ENCODE measurements at regions not wholly inside any gene's neighbourhood (a gene's known extent, or its start where the extent isn't known, plus 50 kb on each side); places are given as distances from the start of the nearest gene placed in this dataset.

DNA sequence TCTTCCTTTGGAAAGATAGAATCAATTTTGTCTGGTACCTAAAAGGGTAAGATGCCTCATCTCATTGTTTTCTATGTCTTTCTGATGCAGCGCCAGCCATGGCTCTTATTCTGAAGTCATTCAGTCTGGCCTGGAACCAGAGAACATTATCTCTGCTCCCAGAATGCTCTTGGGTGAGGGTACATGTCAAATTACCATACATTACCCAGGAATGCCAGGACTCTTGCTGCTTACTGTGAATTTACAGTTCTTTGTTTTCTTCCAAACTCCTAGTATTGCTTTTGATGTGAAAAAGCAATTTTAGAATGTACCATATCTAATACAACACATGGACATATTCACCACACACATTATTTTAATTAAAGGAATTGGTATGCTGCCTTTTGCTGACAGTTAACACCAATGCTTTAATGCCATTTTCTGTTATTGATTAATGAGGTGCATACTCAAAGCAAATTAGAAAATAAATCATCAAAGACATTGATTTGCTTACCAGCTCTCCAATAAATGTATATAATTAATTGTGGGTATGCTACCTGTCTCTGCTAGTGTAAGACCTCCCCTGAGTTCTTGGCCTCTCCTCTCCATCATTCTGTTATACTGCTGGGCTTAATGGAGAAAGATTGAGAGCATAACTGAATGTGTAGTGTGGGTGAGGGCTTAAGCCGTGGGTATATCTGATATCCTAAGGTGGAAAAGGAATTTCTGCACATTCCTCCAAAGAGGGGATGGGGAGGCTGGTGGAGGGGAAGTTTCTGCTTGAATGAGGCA is 337.7 kb downstream of the C12orf75 start:
- ATAC-seq (no peak), DNase-seq (ENCODE audit: low spot score) (no peak), FAIRE-seq (no peak)
- TF ChIP-seq MYC (CRISPR knock-in tag; IDR thresholded peaks at IDR 0.05; ENCODE audit: borderline replicate concordance) (no peak), ZNF207 (IDR thresholded peaks at IDR 0.05; ENCODE audit: borderline replicate concordance) (no peak), ZNF607 (CRISPR knock-in tag; IDR thresholded peaks at IDR 0.05; ENCODE audit: borderline replicate concordance) (no peak), PAX8 (CRISPR knock-in tag; IDR thresholded peaks at IDR 0.05; ENCODE audit: borderline replicate concordance) (no peak), MEIS1 (CRISPR knock-in tag; IDR thresholded peaks at IDR 0.05; ENCODE audit: borderline replicate concordance) (no peak)
- no peak overlapping the region for H3K9ac ChIP-seq (ENCODE audit: insufficient read depth, low read depth, low read length)
- no peaks in the 10 kb centered on the region for H3K36me3 ChIP-seq (replicated peaks in 1 of 2; ENCODE audit: control insufficient read depth in 1 of 2, insufficient read depth in 2 of 2, low read length in 2 of 2)
- no peaks in the 10 kb centered on the region for H4K20me1 ChIP-seq (ENCODE audit: insufficient read depth, low read length)
- no peaks in the 10 kb centered on the region for H3K79me2 ChIP-seq (ENCODE audit: insufficient read depth, low read length)
- BruUV-seq (replicated peaks), result no TSS peak
- ChIA-PET POLR2A (no interaction called here), CTCF (ENCODE audit: low intra/inter-chr PET ratio, low total read pairs) (no interaction called here)
- 15% methylated on average over 2 of the region's 2 CpGs for WGBS (ENCODE audit: low lambda C conversion rate)
- no peaks in the 10 kb centered on the region for H3K9me3 ChIP-seq (ENCODE audit: low read length)
- H3K27ac ChIP-seq (ENCODE audit: extremely low read length, insufficient read depth, low read length), result no peak overlapping the region
- no peak overlapping the region for H2AFZ ChIP-seq (ENCODE audit: low read length)
- H3K27me3 ChIP-seq (ENCODE audit: control insufficient read depth in 1 of 2, insufficient read depth in 2 of 2, low read length in 2 of 2), result no peaks in the 10 kb centered on the region
- intact Hi-C loops (cut with micrococcal nuclease; ENCODE audit: unreplicated experiment), result no loop called here
- H3K4me1 ChIP-seq (ENCODE audit: insufficient read depth, low read length), result no peaks in the 10 kb centered on the region
- H3K4me3 ChIP-seq (replicated peaks in 1 of 3; ENCODE audit: insufficient read depth in 1 of 3, low read depth in 2 of 3, low read length in 3 of 3), result no peak overlapping the region
- in situ Hi-C loops (cut with HindIII; ENCODE audit: extremely low pct_ligation_motif_present, low pct_unique_long_range_greater_than_20kb), result no loop called here
- no peak overlapping the region for H3K4me2 ChIP-seq (ENCODE audit: low read depth, low read length)

DNA sequence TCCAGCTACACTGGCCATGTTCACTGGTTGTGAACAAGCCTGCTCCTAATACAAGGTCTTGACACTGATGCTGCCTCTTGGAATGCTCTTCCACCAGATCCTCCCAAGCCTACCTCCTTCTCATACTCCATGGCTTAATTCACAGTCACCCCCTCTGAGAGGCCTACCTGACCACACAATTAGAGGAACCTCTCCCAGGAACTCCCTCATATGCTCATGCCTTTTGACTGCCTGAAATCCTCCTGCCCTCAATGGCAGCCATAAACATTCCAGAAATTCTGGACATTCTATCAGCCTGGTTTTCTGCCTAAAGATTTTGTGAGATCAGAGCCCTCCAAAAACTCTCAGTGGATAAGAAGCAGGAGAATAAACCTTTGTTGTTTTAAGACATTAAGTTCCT is 340.2 kb downstream of the C12orf75 start:
- in situ Hi-C loops (cut with HindIII; ENCODE audit: extremely low pct_ligation_motif_present, low pct_unique_long_range_greater_than_20kb) (no loop called here), intact Hi-C loops (cut with micrococcal nuclease; ENCODE audit: unreplicated experiment) (no loop called here)
- H3K36me3 ChIP-seq (replicated peaks in 1 of 2; ENCODE audit: control insufficient read depth in 1 of 2, insufficient read depth in 2 of 2, low read length in 2 of 2), result no peaks in the 10 kb centered on the region
- H3K9me3 ChIP-seq (ENCODE audit: low read length), result no peaks in the 10 kb centered on the region
- H4K20me1 ChIP-seq (ENCODE audit: insufficient read depth, low read length), result no peaks in the 10 kb centered on the region
- H3K4me1 ChIP-seq (ENCODE audit: insufficient read depth, low read length), result no peaks in the 10 kb centered on the region
- no peak overlapping the region for H3K9ac ChIP-seq (ENCODE audit: insufficient read depth, low read depth, low read length)
- no peak for FAIRE-seq
- H3K4me2 ChIP-seq (ENCODE audit: low read depth, low read length), result no peak overlapping the region
- no peaks in the 10 kb centered on the region for H3K27me3 ChIP-seq (ENCODE audit: control insufficient read depth in 1 of 2, insufficient read depth in 2 of 2, low read length in 2 of 2)
- no peak overlapping the region for H3K27ac ChIP-seq (ENCODE audit: extremely low read length, insufficient read depth, low read length)
- H2AFZ ChIP-seq (ENCODE audit: low read length), result no peak overlapping the region
- POLR2A ChIA-PET, result no interaction called here
- no peak overlapping the region for H3K4me3 ChIP-seq (replicated peaks in 1 of 3; ENCODE audit: insufficient read depth in 1 of 3, low read depth in 2 of 3, low read length in 3 of 3)
- H3K79me2 ChIP-seq (ENCODE audit: insufficient read depth, low read length), result no peaks in the 10 kb centered on the region
- CTCF ChIA-PET (ENCODE audit: low intra/inter-chr PET ratio, low total read pairs), result no interaction called here
- TF ChIP-seq, protein P1, sequence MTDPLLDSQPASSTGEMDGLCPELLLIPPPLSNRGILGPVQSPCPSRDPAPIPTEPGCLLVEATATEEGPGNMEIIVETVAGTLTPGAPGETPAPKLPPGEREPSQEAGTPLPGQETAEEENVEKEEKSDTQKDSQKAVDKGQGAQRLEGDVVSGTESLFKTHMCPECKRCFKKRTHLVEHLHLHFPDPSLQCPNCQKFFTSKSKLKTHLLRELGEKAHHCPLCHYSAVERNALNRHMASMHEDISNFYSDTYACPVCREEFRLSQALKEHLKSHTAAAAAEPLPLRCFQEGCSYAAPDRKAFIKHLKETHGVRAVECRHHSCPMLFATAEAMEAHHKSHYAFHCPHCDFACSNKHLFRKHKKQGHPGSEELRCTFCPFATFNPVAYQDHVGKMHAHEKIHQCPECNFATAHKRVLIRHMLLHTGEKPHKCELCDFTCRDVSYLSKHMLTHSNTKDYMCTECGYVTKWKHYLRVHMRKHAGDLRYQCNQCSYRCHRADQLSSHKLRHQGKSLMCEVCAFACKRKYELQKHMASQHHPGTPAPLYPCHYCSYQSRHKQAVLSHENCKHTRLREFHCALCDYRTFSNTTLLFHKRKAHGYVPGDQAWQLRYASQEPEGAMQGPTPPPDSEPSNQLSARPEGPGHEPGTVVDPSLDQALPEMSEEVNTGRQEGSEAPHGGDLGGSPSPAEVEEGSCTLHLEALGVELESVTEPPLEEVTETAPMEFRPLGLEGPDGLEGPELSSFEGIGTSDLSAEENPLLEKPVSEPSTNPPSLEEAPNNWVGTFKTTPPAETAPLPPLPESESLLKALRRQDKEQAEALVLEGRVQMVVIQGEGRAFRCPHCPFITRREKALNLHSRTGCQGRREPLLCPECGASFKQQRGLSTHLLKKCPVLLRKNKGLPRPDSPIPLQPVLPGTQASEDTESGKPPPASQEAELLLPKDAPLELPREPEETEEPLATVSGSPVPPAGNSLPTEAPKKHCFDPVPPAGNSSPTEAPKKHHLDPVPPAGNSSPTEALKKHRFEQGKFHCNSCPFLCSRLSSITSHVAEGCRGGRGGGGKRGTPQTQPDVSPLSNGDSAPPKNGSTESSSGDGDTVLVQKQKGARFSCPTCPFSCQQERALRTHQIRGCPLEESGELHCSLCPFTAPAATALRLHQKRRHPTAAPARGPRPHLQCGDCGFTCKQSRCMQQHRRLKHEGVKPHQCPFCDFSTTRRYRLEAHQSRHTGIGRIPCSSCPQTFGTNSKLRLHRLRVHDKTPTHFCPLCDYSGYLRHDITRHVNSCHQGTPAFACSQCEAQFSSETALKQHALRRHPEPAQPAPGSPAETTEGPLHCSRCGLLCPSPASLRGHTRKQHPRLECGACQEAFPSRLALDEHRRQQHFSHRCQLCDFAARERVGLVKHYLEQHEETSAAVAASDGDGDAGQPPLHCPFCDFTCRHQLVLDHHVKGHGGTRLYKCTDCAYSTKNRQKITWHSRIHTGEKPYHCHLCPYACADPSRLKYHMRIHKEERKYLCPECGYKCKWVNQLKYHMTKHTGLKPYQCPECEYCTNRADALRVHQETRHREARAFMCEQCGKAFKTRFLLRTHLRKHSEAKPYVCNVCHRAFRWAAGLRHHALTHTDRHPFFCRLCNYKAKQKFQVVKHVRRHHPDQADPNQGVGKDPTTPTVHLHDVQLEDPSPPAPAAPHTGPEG (CRISPR knock-in tag; IDR thresholded peaks at IDR 0.05), result no peak
- TF ChIP-seq PAWR (CRISPR knock-in tag; IDR thresholded peaks at IDR 0.05; ENCODE audit: borderline replicate concordance) (no peak), MED8 (CRISPR knock-in tag; IDR thresholded peaks at IDR 0.05; ENCODE audit: insufficient replicate concordance) (no peak), NPAS2 (CRISPR knock-in tag; IDR thresholded peaks at IDR 0.05; ENCODE audit: borderline replicate concordance) (no peak)
- no TSS peak for BruUV-seq (replicated peaks)
- DNase-seq (ENCODE audit: low spot score), result no peak
- ATAC-seq, result no peak
